ENCODE measurements at regions not wholly inside any gene's neighbourhood (a gene's known extent, or its start where the extent isn't known, plus 50 kb on each side); places are given as distances from the start of the nearest gene placed in this dataset.

DNA sequence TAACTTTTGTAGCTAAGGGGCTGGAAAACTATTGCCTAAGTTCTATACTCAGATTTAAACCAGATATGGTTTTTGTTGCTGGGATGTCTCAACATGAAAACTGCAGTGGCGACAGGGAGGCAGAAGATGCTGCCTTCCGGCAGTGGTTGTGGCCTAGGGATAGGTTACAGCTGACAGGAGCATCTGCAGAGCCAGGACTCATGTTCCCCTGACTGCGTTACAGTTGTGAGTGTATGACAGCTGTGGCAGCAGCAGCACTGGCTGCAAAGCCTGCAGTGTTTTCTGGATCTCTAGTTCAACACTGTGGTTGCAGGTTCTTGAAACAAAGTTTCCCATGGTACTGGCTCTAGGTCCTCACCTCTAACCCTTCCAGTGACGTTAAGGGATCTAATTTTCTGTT lies 498.8 kb upstream of the CDH18 start:
- TF ChIP-seq, protein P1, sequence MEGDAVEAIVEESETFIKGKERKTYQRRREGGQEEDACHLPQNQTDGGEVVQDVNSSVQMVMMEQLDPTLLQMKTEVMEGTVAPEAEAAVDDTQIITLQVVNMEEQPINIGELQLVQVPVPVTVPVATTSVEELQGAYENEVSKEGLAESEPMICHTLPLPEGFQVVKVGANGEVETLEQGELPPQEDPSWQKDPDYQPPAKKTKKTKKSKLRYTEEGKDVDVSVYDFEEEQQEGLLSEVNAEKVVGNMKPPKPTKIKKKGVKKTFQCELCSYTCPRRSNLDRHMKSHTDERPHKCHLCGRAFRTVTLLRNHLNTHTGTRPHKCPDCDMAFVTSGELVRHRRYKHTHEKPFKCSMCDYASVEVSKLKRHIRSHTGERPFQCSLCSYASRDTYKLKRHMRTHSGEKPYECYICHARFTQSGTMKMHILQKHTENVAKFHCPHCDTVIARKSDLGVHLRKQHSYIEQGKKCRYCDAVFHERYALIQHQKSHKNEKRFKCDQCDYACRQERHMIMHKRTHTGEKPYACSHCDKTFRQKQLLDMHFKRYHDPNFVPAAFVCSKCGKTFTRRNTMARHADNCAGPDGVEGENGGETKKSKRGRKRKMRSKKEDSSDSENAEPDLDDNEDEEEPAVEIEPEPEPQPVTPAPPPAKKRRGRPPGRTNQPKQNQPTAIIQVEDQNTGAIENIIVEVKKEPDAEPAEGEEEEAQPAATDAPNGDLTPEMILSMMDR (conservative IDR thresholded peaks at IDR 0.05; ENCODE audit: low read depth, low read length), result no peak
- TF ChIP-seq EZH2 (IDR thresholded peaks at IDR 0.05; ENCODE audit: borderline replicate concordance, low read depth, low read length, poor library complexity, severe bottlenecking), result no peak

All from A673 (cell line).